ENCODE measurements at regions not wholly inside any gene's neighbourhood (a gene's known extent, or its start where the extent isn't known, plus 50 kb on each side); places are given as distances from the start of the nearest gene placed in this dataset.

- Histone ChIP-seq H3K23me2 (ENCODE audit: insufficient read length, low read depth, low read length, poor library complexity, severe bottlenecking) (no peaks in the 10 kb centered on the region), H3K56ac (ENCODE audit: insufficient read length, low read depth, low read length) (no peak overlapping the region), H3K9ac (ENCODE audit: extremely low read depth, insufficient read length, low read length) (no peak overlapping the region), H4K5ac (ENCODE audit: insufficient read length, low read depth, low read length) (no peak overlapping the region), H2AFZ (ENCODE audit: low read length) (no peak overlapping the region), H2BK5ac (ENCODE audit: insufficient read length, low read length) (no peak overlapping the region), H3K27me3 (ENCODE audit: insufficient read depth, low read length) (no peaks in the 10 kb centered on the region), H3K4ac (ENCODE audit: low read depth, low read length) (no peak overlapping the region), H2BK12ac (ENCODE audit: insufficient read length, low read depth, low read length) (no peak overlapping the region), H3K4me1 (ENCODE audit: insufficient read depth, low read length) (peaks cover 6% of the 10 kb centered on the region; the same call in 1 of the 2 replicates), H2BK120ac (ENCODE audit: low read depth, low read length, poor library complexity, severe bottlenecking) (no peak overlapping the region), H4K91ac (ENCODE audit: insufficient read length, low read depth, low read length) (no peak overlapping the region), H3K4me2 (ENCODE audit: insufficient read depth, insufficient read length, low read length) (no peak overlapping the region), H3T11ph (ENCODE audit: low read length) (no peak overlapping the region), H3K18ac (ENCODE audit: insufficient read length, low read depth, low read length) (no peak overlapping the region), H2BK15ac (ENCODE audit: low read depth, low read length) (no peak overlapping the region), H2BK20ac (ENCODE audit: low read depth, low read length, poor library complexity, severe bottlenecking) (no peak overlapping the region), H4K8ac (replicated peaks; ENCODE audit: insufficient read length, low read depth, low read length) (no peak overlapping the region), H3K79me1 (ENCODE audit: insufficient read depth, low read depth, low read length, poor library complexity, severe bottlenecking) (no peaks in the 10 kb centered on the region), H3K9me3 (ENCODE audit: control insufficient read depth, low read depth, low read length) (no peaks in the 10 kb centered on the region), H3K27ac (ENCODE audit: insufficient read length, low read depth, low read length) (no peak overlapping the region), H3K23ac (ENCODE audit: insufficient read length, low read depth, low read length) (no peak overlapping the region), H2AK5ac (ENCODE audit: insufficient read length, low read length) (no peak overlapping the region), H4K20me1 (ENCODE audit: control insufficient read depth, insufficient read depth, insufficient read length) (no peaks in the 10 kb centered on the region), H3K14ac (ENCODE audit: insufficient read depth, low read length) (no peak overlapping the region), H3K79me2 (ENCODE audit: insufficient read depth, low read length) (no peaks in the 10 kb centered on the region)
- DNase-seq = no peak
- no CpG with 5 or more reads among the region's 4 CpGs for WGBS (ENCODE audit: extremely low coverage, insufficient read length, low lambda C conversion rate)
- Mint-ChIP-seq H3K27me3 (ENCODE audit: low read depth) (no peaks in the 10 kb centered on the region), H3K27ac (no peak overlapping the region), H3K4me1 (peaks cover 32% of the 10 kb centered on the region in 2 experiments), H3K4me3 (no peak overlapping the region), H3K36me3 (ENCODE audit: insufficient read depth in 1 of 3, low read depth in 3 of 3) (peaks cover 0 to 1% (median 0%) of the 10 kb centered on the region in 3 experiments; a peak in 1 of 7 replicates), H3K9me3 (no peaks in the 10 kb centered on the region)
- no peak for TF ChIP-seq CTCF (conservative IDR thresholded peaks at IDR 0.05)
These were observed 423.8 kb downstream of the CBLN4 start for GRCh38 chr20:55581519-55581918.

Data from H9 (cell line).